Suprapubic skin (tissue), 4 donors: ENCODE measurements at regions not wholly inside any gene's neighbourhood (a gene's known extent, or its start where the extent isn't known, plus 50 kb on each side); places are given as distances from the start of the nearest gene placed in this dataset.

Experiments used
- CTCF ChIP-seq, 2 donors: fragments of 200-600 bp in 1 of 2; fragments of 450-650 bp in 1 of 2; sonication (generic) in 1 of 2; IDR thresholded peaks; one replicate each; pipeline ENCODE4 v1.5.1; 2016 to 2019; ENCODE audit warnings: antibody characterized with exemption in 2 of 2, mild to moderate bottlenecking in 1 of 2, moderate library complexity in 1 of 2
- EP300 ChIP-seq: sonication (generic); formaldehyde crosslinking; IDR thresholded peaks from one replicate; pipeline ENCODE4 v1.6.1; 2017; ENCODE audit warnings: antibody characterized with exemption
- POLR2A ChIP-seq, 2 donors: fragments of 450-650 bp; IDR thresholded peaks; one replicate each; pipeline ENCODE4 v1.6.1; 2017; ENCODE audit warnings: antibody characterized with exemption in 2 of 2, mild to moderate bottlenecking in 2 of 2, moderate library complexity in 2 of 2
- POLR2AphosphoS5 ChIP-seq, 3 donors: sonication (generic); formaldehyde crosslinking; IDR thresholded peaks; one replicate each; pipeline ENCODE4 v1.6.1; 2017; ENCODE audit warnings: antibody characterized with exemption in 3 of 3

- no peak for TF ChIP-seq CTCF (IDR thresholded peaks at IDR 0.05)
- TF ChIP-seq EP300: no peak
- no peak for TF ChIP-seq POLR2AphosphoS5 (IDR thresholded peaks at IDR 0.05)
- TF ChIP-seq POLR2A (IDR thresholded peaks at IDR 0.05): no peak
These were observed 165.9 kb downstream of the ST6GAL2 start for GRCh38 chr2:106720026-106720425.
